ENCODE measurements at regions not wholly inside any gene's neighbourhood (a gene's known extent, or its start where the extent isn't known, plus 50 kb on each side); places are given as distances from the start of the nearest gene placed in this dataset.

GRCh38 chr2:23112517-23112916 is 272.5 kb upstream of the KLHL29 start:
- TF ChIP-seq ZNF792 (tag by site-specific recombination; IDR thresholded peaks at IDR 0.05) (no peak), CTCF (tag by site-specific recombination; IDR thresholded peaks at IDR 0.05) (no peak), ZNF571 (tag by site-specific recombination; IDR thresholded peaks at IDR 0.05) (no peak), OSR2 (tag by site-specific recombination; IDR thresholded peaks at IDR 0.05) (no peak), ZNF274 (IDR thresholded peaks at IDR 0.05; ENCODE audit: low read length) (no peak), ZNF274 (tag by site-specific recombination; IDR thresholded peaks at IDR 0.05; ENCODE audit: borderline replicate concordance) (no peak), YY1 (tag by site-specific recombination; IDR thresholded peaks at IDR 0.05) (no peak), ZFP3 (tag by site-specific recombination; IDR thresholded peaks at IDR 0.05; ENCODE audit: low read depth) (no peak), ZBTB8A (tag by site-specific recombination; IDR thresholded peaks at IDR 0.05) (no peak)

Measured in HEK293 (cell line).